ENCODE measurements at regions not wholly inside any gene's neighbourhood (a gene's known extent, or its start where the extent isn't known, plus 50 kb on each side); places are given as distances from the start of the nearest gene placed in this dataset.

GRCh38 chr13:34868733-34869132, 73.3 kb upstream of the NBEA start:
- TF ChIP-seq CTCF (IDR thresholded peaks at IDR 0.05) (no peak), POLR2A (IDR thresholded peaks at IDR 0.05) (no peak)
